ENCODE measurements at regions not wholly inside any gene's neighbourhood (a gene's known extent, or its start where the extent isn't known, plus 50 kb on each side); places are given as distances from the start of the nearest gene placed in this dataset.

GRCh38 chr9:8208465-8208864 lies 408.9 kb upstream of the DMAC1 start:
- H4K20me1 ChIP-seq (ENCODE audit: low read depth), result no peaks in the 10 kb centered on the region
- no peaks in the 10 kb centered on the region for H3K9me3 Mint-ChIP-seq
- DNase-seq (ENCODE audit: low spot score), result no peak

DNA sequence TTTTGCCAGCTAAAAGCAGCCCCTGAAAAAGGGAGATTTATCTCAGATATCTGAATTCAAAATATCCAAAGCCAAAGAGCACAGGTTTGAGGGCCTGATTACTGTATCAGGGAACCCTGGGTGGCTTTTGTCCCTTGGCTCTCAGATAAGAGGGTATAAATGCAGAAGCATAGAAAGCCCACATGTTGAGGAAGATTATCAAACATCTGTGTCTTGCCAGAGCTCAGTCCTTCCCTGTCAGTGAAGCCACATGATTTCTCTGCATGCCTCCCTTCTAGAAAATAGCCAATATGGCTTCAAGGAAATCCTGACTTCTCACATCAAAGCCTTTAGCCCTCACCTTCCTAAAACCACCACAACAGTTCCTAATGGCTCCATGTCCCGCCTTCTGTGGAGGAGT lies 408.0 kb upstream of the DMAC1 start:
- DNase-seq (ENCODE audit: low spot score), result no peak
- Histone ChIP-seq H3K4me2 (no peak overlapping the region), H3K9me3 (ENCODE audit: low read depth) (no peaks in the 10 kb centered on the region), H3K4me1 (no peaks in the 10 kb centered on the region), H3K79me2 (ENCODE audit: low read depth) (no peaks in the 10 kb centered on the region), H4K20me1 (ENCODE audit: low read depth) (no peaks in the 10 kb centered on the region), H2AFZ (replicated peaks) (no peak overlapping the region), H3F3A (ENCODE audit: low read depth) (no peaks in the 10 kb centered on the region), H3K36me3 (no peaks in the 10 kb centered on the region), H3K27me3 (no peaks in the 10 kb centered on the region), H3K9ac (no peak overlapping the region), H3K27ac (no peak overlapping the region), H3K4me3 (no peak overlapping the region)
- Mint-ChIP-seq H3K4me3 (no peak overlapping the region), H3K27ac (no peak overlapping the region), H3K4me1 (no peaks in the 10 kb centered on the region), H3K36me3 (no peaks in the 10 kb centered on the region), H3K27me3 (ENCODE audit: insufficient read depth, low read depth) (no peaks in the 10 kb centered on the region), H3K9me3 (no peaks in the 10 kb centered on the region)
- TF ChIP-seq CTCF (IDR thresholded peaks at IDR 0.05), result no peak
- no peak for TF ChIP-seq EZH2phosphoT487 (IDR thresholded peaks at IDR 0.05)
- TF ChIP-seq EZH2 (IDR thresholded peaks at IDR 0.05), result no peak

More at GRCh38 chr9:8208465-8208864, 408.9 kb upstream of the DMAC1 start:
- no peaks in the 10 kb centered on the region for H3F3A ChIP-seq (ENCODE audit: low read depth)
- no peaks in the 10 kb centered on the region for H3K79me2 ChIP-seq (ENCODE audit: low read depth)
- H3K4me3 ChIP-seq, result no peak overlapping the region
- H3K36me3 ChIP-seq, result no peaks in the 10 kb centered on the region
- no peak overlapping the region for H3K27ac ChIP-seq
- H3K4me2 ChIP-seq, result no peak overlapping the region
- H3K9me3 ChIP-seq (ENCODE audit: low read depth), result no peaks in the 10 kb centered on the region
- H3K27me3 ChIP-seq, result no peaks in the 10 kb centered on the region
- Mint-ChIP-seq H3K4me1 (no peaks in the 10 kb centered on the region), H3K27me3 (ENCODE audit: insufficient read depth, low read depth) (no peaks in the 10 kb centered on the region), H3K36me3 (no peaks in the 10 kb centered on the region), H3K27ac (no peak overlapping the region), H3K4me3 (no peak overlapping the region)
- H2AFZ ChIP-seq (replicated peaks), result no peak overlapping the region
- TF ChIP-seq EZH2 (IDR thresholded peaks at IDR 0.05), result no peak
- no peaks in the 10 kb centered on the region for H3K4me1 ChIP-seq
- no peak overlapping the region for H3K9ac ChIP-seq

- Histone ChIP-seq H3K79me2 (ENCODE audit: low read depth) (no peaks in the 10 kb centered on the region), H3F3A (ENCODE audit: low read depth) (no peaks in the 10 kb centered on the region), H3K36me3 (no peaks in the 10 kb centered on the region), H3K4me1 (no peaks in the 10 kb centered on the region), H3K27me3 (no peaks in the 10 kb centered on the region), H3K9me3 (ENCODE audit: low read depth) (no peaks in the 10 kb centered on the region), H3K27ac (no peak overlapping the region), H3K4me3 (no peak overlapping the region), H3K9ac (no peak overlapping the region), H3K4me2 (no peak overlapping the region), H4K20me1 (ENCODE audit: low read depth) (no peaks in the 10 kb centered on the region), H2AFZ (replicated peaks) (no peak overlapping the region)
- DNase-seq (ENCODE audit: low spot score), result no peak
- TF ChIP-seq EZH2phosphoT487 (IDR thresholded peaks at IDR 0.05), result no peak
- no peak for TF ChIP-seq EZH2 (IDR thresholded peaks at IDR 0.05)
- TF ChIP-seq CTCF (IDR thresholded peaks at IDR 0.05), result no peak
- H3K27ac Mint-ChIP-seq, result no peak overlapping the region
- no peak overlapping the region for H3K4me3 Mint-ChIP-seq
- H3K36me3 Mint-ChIP-seq, result no peaks in the 10 kb centered on the region
- H3K4me1 Mint-ChIP-seq, result no peaks in the 10 kb centered on the region
- no peaks in the 10 kb centered on the region for H3K9me3 Mint-ChIP-seq
- no peaks in the 10 kb centered on the region for H3K27me3 Mint-ChIP-seq (ENCODE audit: insufficient read depth, low read depth)
These were observed 407.1 kb upstream of the DMAC1 start for GRCh38 chr9:8206720-8207119.

DNA sequence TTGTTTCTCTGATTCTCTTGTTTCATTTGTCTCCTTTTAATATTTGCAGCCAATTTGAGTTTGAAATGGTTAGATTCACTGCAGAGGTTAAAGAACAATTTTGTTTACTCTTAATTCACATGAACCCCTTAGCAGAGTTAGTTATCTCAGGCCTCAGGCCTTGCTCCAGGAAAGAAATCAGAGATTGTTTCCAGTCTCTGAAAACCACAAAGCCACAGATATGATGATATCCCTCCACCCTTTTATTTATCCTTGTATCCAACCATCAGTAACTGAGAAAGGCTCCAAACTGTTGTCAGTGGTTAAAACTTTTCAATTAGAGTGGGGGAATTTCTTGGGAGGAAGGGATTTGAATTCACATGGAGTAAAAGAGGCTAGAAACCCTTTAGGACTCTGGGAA lies 406.0 kb upstream of the DMAC1 start:
- H3K27me3 ChIP-seq, result no peaks in the 10 kb centered on the region
- no peak overlapping the region for H3K9ac ChIP-seq
- H3F3A ChIP-seq (ENCODE audit: low read depth), result no peaks in the 10 kb centered on the region
- H3K9me3 ChIP-seq (ENCODE audit: low read depth), result no peaks in the 10 kb centered on the region
- Mint-ChIP-seq H3K4me1 (no peaks in the 10 kb centered on the region), H3K27ac (no peak overlapping the region), H3K36me3 (no peaks in the 10 kb centered on the region), H3K27me3 (ENCODE audit: insufficient read depth, low read depth) (no peaks in the 10 kb centered on the region), H3K9me3 (no peaks in the 10 kb centered on the region), H3K4me3 (no peak overlapping the region)
- no peak overlapping the region for H3K27ac ChIP-seq
- H3K4me3 ChIP-seq, result no peak overlapping the region
- TF ChIP-seq EZH2phosphoT487 (IDR thresholded peaks at IDR 0.05), result no peak
- no peak for TF ChIP-seq CTCF (IDR thresholded peaks at IDR 0.05)
- no peak for TF ChIP-seq EZH2 (IDR thresholded peaks at IDR 0.05)
- no peaks in the 10 kb centered on the region for H3K79me2 ChIP-seq (ENCODE audit: low read depth)
- no peaks in the 10 kb centered on the region for H3K4me1 ChIP-seq
- peak overlapping the region; percentile 44 for H2AFZ ChIP-seq (replicated peaks)
- no peak for DNase-seq (ENCODE audit: low spot score)
- H3K36me3 ChIP-seq, result no peaks in the 10 kb centered on the region
- H3K4me2 ChIP-seq, result no peak overlapping the region
- H4K20me1 ChIP-seq (ENCODE audit: low read depth), result no peaks in the 10 kb centered on the region
